ENCODE measurements at regions not wholly inside any gene's neighbourhood (a gene's known extent, or its start where the extent isn't known, plus 50 kb on each side); places are given as distances from the start of the nearest gene placed in this dataset.
"Not testable (repeated sequence)": the region's sequence is repeated elsewhere in the genome, so short reads cannot be mapped to it uniquely, and the experiment has no call there.

DNA sequence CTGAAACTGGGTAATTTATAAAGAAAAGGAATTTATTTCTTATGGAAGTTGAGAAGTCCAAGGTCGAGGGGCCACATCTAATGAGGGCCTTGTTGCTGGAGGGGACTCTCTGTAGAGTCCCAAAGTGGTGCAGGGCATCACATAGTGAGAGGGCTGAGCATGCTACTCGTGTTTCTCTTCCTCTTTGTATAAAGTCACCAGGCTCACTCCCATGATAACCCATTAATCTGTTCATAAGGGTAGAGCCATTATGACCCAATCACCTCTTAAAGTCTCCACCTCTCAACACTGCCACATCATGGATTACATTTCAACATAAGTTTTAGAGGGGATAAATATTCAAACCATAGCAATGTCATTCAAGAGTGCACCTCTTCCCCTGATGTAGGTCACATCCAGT is 79.1 kb upstream of the ATP2B1 start:
- DNase-seq = no peak

DNA sequence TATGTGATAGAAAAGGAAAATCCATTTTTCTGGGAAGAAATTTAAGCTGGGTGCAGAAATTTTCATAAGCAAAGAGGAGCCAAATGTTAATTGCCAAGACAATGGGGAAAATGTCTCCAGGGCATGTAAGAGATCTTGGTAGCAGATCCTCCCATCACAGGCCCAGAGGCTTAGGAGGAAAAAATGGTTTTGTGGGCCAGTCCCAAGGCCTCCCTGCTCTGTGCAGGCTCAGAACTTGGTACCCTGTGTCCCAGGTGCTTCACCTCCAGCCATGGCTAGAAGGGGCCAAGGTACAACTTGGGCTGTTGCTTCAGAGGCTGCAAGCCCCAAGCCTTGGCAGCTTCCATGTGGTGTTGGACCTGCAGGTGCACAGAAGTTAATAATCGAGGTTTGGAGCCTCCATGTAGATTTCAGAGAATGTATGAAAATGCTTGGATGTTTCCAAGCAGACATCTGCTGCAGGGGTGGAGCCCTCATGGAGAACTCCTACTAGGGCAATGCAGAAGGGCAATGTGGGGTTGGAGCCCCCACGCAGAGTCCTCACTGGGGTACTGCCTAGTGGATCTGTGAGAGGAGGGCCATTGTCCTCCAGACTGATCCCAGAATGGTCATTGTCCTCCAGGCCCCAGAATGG is 77.7 kb upstream of the ATP2B1 start:
- DNase-seq = no peak

DNA sequence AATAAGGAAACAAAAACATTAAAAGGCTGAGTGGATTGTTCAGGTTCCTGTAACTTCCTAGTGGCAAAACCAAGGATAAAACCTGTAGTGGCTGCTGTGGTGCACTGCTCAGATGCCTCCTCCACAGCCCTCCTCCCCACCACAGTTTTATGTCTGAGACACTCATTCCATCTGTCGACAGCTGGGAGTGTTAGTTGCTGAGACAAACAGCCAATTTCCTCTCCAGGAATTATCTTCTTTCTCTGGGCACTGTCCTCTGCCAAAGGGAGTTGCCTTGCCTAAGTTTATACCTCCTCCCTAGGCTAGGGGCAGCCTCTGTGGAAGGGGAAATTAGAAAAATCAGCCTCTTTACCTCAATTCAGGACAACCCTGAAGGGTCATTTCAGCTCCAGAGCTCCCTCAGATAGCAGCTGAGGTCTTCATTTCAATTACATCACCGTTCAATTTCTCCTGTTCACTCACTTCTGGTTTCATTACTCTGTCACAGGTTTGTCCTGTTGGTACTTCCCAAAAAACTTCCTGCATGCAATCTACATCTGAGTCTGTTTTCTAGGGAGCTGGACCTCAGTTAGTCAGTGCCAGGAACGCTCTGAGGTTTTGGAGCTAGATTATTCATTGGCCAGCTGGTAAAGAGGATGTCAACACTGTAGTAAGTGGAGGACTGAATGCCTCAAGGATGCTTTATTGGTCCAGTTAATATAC is 74.9 kb upstream of the ATP2B1 start:
- DNase-seq = no peak

DNA sequence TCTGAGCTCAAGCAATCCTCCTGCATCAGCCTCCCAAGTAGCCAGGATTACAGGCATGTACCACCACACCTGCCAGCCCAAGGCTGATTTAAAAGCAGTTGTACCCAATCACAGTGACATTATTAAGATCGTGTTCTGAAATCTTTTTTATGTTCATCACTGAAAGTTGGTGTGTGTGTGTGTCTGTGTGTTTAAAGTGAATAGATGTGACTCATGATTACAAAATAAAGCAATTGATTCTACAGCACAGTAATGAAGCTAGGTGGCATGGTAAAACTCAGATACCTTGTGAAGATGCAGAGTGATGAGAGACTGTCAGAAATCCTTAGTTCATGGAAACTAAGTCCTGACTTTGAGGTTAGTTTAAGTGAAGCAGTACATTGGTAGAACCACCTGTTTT is 74.2 kb upstream of the ATP2B1 start:
- no peak for DNase-seq

- DNase-seq = no peak
Observed at GRCh38 chr12:89781946-89782550, 73.4 kb upstream of the ATP2B1 start.

GRCh38 chr12:89781156-89781555 is 72.5 kb upstream of the ATP2B1 start:
- peak; percentile 71 for DNase-seq

GRCh38 chr12:89779090-89779489 is 70.5 kb upstream of the ATP2B1 start:
- no peak for DNase-seq

DNA sequence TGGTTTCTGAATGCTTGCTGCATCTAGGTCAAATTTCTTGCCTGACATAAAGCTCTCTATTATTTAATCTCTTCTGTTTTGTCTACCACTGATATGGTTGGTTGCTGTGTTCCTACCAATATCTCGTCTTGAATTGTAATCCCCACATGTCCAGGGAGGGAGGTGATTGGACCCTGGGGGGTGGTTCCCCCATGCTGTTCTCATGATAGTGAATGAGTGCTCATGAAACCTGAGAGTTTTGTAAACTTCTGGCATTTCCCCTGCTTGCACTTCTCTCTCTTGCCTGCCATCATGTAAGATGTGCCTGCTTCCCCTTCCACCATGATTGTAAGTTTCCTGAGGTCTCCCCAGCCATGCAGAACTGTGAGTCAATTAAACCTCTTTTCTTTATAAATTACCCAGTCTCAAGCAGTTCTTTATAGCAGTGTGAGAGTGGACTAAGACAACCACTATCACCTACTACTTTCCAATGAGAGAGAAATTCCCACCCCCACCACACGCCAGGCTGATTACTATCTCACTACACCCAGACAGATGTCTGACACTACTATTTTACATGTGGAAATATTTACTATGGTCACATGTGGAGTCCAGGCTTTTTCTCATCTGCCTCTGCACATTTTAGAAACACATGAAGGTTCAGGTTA is 69.2 kb upstream of the ATP2B1 start:
- DNase-seq = no peak

GRCh38 chr12:89775986-89776365 is 67.3 kb upstream of the ATP2B1 start:
- no peak for DNase-seq

- no peak for DNase-seq
Observed at GRCh38 chr12:89775063-89775985, 66.7 kb upstream of the ATP2B1 start.

GRCh38 chr12:89774645-89775044 is 66.0 kb upstream of the ATP2B1 start:
- no peak for DNase-seq

DNA sequence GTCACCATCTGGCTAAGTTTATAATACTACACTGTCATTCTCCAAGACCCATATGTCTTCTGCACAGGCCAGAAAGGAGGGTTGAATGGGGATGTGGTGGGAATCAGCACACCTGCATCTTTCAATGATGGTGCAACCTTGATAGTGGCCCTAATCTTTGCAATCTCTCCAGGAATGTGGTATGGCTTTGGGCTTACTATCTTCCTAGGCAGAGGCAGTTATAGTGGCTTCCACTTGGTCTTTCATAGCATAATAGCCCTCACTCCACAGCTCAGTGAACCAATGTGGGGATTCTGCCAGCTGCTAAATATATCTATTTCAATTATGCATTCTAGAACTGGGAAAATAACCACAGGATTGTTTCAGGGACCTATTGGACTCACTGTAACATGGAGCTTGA is 61.8 kb upstream of the ATP2B1 start:
- DNase-seq = no peak

DNA sequence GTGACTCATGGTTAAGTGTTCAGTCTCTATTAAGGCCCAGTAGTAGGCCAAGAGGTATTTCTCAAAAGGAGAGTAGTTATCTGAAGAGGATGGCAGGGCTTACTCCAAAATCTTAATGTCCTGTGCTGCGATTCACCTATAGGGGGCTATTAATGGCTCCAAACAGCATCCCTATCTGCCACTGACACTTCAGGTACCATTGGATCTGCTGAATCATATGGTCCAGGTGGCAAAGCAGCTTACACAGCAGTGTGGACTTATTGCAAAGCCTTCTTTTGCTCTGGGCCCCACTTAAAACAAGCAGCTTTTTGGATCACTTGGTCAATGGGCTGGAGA is 60.8 kb upstream of the ATP2B1 start:
- DNase-seq = no peak

DNA sequence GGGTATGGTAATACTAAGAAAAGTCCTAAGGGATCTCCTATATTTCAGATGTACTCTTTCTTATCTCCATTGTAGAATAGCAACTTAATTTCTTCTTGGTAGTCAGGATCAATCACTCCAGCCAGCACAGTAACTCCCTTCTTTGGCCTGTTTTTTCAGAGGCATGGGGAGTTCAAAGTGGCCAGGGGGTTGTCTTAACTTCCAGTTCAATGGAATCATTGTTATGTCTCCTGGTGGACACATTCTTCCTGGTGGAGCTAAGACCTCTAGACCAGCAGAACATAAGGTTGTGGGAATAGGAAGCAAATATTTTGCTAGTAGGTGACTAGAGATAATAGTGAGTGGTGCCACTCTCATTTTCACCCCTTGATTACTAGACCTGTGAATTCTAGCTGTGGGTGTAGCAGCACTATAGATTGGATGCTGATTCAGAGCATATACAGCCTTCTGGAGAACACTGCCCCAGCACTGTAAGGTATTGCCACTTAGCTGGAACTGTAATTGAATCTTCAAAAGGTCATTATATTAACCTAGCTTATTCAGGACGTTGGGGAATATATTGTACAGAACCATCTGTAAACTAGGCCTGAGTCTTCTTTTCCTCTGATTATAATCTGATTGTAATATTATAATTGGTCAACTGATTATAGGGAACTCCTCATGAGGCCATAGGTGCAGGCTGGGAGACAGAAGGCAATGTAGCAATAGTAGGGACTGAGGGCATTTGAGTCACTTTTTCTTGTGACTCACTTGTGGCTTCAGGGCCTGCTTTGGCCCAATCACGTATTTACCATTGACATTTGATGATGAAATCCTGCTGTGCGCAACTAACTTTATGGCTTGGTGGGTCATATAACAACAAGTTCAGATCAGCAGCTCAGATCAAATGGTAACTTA is 60.2 kb upstream of the ATP2B1 start:
- DNase-seq = peak; percentile 81 to 88

GRCh38 chr12:89765959-89766824 is 57.6 kb upstream of the ATP2B1 start:
- DNase-seq = no peak

GRCh38 chr12:89764164-89764563 is 55.5 kb upstream of the ATP2B1 start:
- DNase-seq = not testable (repeated sequence)

GRCh38 chr12:89762498-89763170 is 54.0 kb upstream of the ATP2B1 start:
- DNase-seq = no peak

- DNase-seq = no peak
Observed at GRCh38 chr12:89760783-89761182, 52.1 kb upstream of the ATP2B1 start.

Data from AML-193 (cell line).